Thyroid gland (tissue), 4 donors: ENCODE measurements at regions not wholly inside any gene's neighbourhood (a gene's known extent, or its start where the extent isn't known, plus 50 kb on each side); places are given as distances from the start of the nearest gene placed in this dataset.

Source experiments
- POLR2A ChIP-seq, 2 donors: fragments of 450-650 bp; IDR thresholded peaks; one replicate each; pipeline ENCODE4 v1.6.1; 2017; ENCODE audit warnings: antibody characterized with exemption in 2 of 2, mild to moderate bottlenecking in 2 of 2, moderate library complexity in 1 of 2
- TF ChIP-seq, protein P1 (sequence below), 6 experiments: fragments of 200-600 bp in 3 of 6; fragments of 450-650 bp in 3 of 6; sonication (generic) in 3 of 6; IDR thresholded peaks; one replicate each; pipeline ENCODE4 v1.5.1; 2016 to 2019; ENCODE audit warnings: antibody characterized with exemption in 6 of 6, mild to moderate bottlenecking in 2 of 6, inconsistent platforms in 1 of 6, moderate library complexity in 1 of 6

DNA sequence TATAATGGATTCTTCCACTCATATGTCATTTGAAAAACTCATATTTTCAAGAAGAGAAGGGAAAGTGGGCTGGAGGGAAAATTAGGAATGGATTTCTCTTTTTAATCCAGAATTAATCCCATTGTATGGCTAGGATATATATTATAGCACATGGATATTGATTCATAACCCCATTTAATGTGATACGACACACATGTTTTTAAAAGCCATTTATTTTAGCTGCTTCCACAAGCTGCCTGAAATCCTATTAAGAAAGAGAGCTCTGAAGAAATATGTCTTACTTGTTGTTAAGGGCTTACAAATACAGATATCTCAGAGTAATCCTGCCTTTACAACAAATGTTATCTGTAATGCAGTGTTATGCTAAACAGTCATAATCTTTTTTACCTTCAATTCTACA lies 598.6 kb downstream of the AMY1C start:
- TF ChIP-seq, protein P1, sequence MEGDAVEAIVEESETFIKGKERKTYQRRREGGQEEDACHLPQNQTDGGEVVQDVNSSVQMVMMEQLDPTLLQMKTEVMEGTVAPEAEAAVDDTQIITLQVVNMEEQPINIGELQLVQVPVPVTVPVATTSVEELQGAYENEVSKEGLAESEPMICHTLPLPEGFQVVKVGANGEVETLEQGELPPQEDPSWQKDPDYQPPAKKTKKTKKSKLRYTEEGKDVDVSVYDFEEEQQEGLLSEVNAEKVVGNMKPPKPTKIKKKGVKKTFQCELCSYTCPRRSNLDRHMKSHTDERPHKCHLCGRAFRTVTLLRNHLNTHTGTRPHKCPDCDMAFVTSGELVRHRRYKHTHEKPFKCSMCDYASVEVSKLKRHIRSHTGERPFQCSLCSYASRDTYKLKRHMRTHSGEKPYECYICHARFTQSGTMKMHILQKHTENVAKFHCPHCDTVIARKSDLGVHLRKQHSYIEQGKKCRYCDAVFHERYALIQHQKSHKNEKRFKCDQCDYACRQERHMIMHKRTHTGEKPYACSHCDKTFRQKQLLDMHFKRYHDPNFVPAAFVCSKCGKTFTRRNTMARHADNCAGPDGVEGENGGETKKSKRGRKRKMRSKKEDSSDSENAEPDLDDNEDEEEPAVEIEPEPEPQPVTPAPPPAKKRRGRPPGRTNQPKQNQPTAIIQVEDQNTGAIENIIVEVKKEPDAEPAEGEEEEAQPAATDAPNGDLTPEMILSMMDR (IDR thresholded peaks at IDR 0.05), result no peak
- TF ChIP-seq POLR2A (IDR thresholded peaks at IDR 0.05), result no peak
